Left ventricle myocardium inferior (tissue), 1 donor: ENCODE measurements at regions not wholly inside any gene's neighbourhood (a gene's known extent, or its start where the extent isn't known, plus 50 kb on each side); places are given as distances from the start of the nearest gene placed in this dataset.

Experiments used
- DNase-seq: peaks from one replicate; pipeline ENCODE4 v3.0.0-alpha.2; 2020
- H3K27ac ChIP-seq: fragments of 200-600 bp; replicated peaks from 2 replicates; pipeline ENCODE4 v1.8.0; 2021
- H3K27me3 ChIP-seq: fragments of 200-600 bp; 2 replicates; pipeline ENCODE4 v1.8.0; 2021; ENCODE audit warnings: low read depth
- H3K36me3 ChIP-seq: fragments of 200-600 bp; 2 replicates; pipeline ENCODE4 v1.8.0; 2021
- H3K4me1 ChIP-seq: fragments of 200-600 bp; 2 replicates; pipeline ENCODE4 v1.8.0; 2021
- H3K4me3 ChIP-seq: fragments of 200-600 bp; 2 replicates; pipeline ENCODE4 v1.8.0; 2021; ENCODE audit warnings: mild to moderate bottlenecking, moderate library complexity
- H3K9me3 ChIP-seq: fragments of 200-600 bp; replicated peaks from 2 replicates; pipeline ENCODE4 v1.8.0; 2021
- CTCF ChIP-seq: fragments of 200-600 bp; IDR thresholded peaks from 2 replicates; pipeline ENCODE4 v1.8.0; 2021; ENCODE audit warnings: antibody characterized with exemption, mild to moderate bottlenecking, borderline replicate concordance
- intact Hi-C: fragments of 100-400 bp; cut with micrococcal nuclease; formaldehyde crosslinking; loops from one replicate; pipeline ENCODE4 v1.11.0; 2022
- donor health status: DM: no; HTN: yes; CAD: no; lungs with severe emphysema.

GRCh38 chr17:69882281-69882680, 192.7 kb upstream of the KCNJ16 start:
- no peak for DNase-seq
- H3K27me3 ChIP-seq: no peaks in the 10 kb centered on the region
- no peak for TF ChIP-seq CTCF
- no peak overlapping the region for H3K27ac ChIP-seq
- intact Hi-C loops: no loop called here
- H3K36me3 ChIP-seq: no peaks in the 10 kb centered on the region
- no peaks in the 10 kb centered on the region for H3K4me1 ChIP-seq
- peaks cover 14% of the 10 kb centered on the region for H3K9me3 ChIP-seq
- no peak overlapping the region for H3K4me3 ChIP-seq

- no peaks in the 10 kb centered on the region for H3K4me1 ChIP-seq
- DNase-seq: no peak
- no peak for TF ChIP-seq CTCF
- no peaks in the 10 kb centered on the region for H3K27me3 ChIP-seq
- intact Hi-C loops: no loop called here
- no peaks in the 10 kb centered on the region for H3K36me3 ChIP-seq
- no peak overlapping the region for H3K27ac ChIP-seq
- H3K9me3 ChIP-seq: peaks cover 6% of the 10 kb centered on the region
- no peak overlapping the region for H3K4me3 ChIP-seq
These were observed 191.9 kb upstream of the KCNJ16 start for GRCh38 chr17:69883120-69883519.

GRCh38 chr17:69884356-69884755, 190.7 kb upstream of the KCNJ16 start:
- DNase-seq: no peak
- Histone ChIP-seq H3K4me1 (no peaks in the 10 kb centered on the region), H3K9me3 (no peaks in the 10 kb centered on the region), H3K36me3 (no peaks in the 10 kb centered on the region), H3K27me3 (no peaks in the 10 kb centered on the region), H3K27ac (no peak overlapping the region), H3K4me3 (no peak overlapping the region)
- intact Hi-C loops: no loop called here
- TF ChIP-seq CTCF: no peak

- Histone ChIP-seq H3K27me3 (no peaks in the 10 kb centered on the region), H3K4me1 (no peaks in the 10 kb centered on the region), H3K4me3 (no peak overlapping the region), H3K36me3 (no peaks in the 10 kb centered on the region), H3K9me3 (no peaks in the 10 kb centered on the region), H3K27ac (no peak overlapping the region)
- no peak for TF ChIP-seq CTCF
- no peak for DNase-seq
- intact Hi-C loops: no loop called here
These were observed 190.2 kb upstream of the KCNJ16 start for GRCh38 chr17:69884846-69885245.

- Histone ChIP-seq H3K9me3 (no peaks in the 10 kb centered on the region), H3K36me3 (no peaks in the 10 kb centered on the region), H3K27me3 (no peaks in the 10 kb centered on the region), H3K4me1 (peaks cover 11% of the 10 kb centered on the region), H3K4me3 (no peak overlapping the region), H3K27ac (no peak overlapping the region)
- intact Hi-C loops: no loop called here
- no peak for DNase-seq
- TF ChIP-seq CTCF: no peak
These were observed 176.4 kb upstream of the KCNJ16 start for GRCh38 chr17:69898601-69899000.

- H3K27me3 ChIP-seq: no peaks in the 10 kb centered on the region
- TF ChIP-seq CTCF: no peak
- intact Hi-C loops: no loop called here
- no peak for DNase-seq
- H3K9me3 ChIP-seq: no peaks in the 10 kb centered on the region
- H3K36me3 ChIP-seq: no peaks in the 10 kb centered on the region
- peak overlapping the region; percentile 69 for H3K27ac ChIP-seq
- H3K4me1 ChIP-seq: peaks cover 11% of the 10 kb centered on the region
- no peak overlapping the region for H3K4me3 ChIP-seq
These were observed 174.9 kb upstream of the KCNJ16 start for GRCh38 chr17:69900101-69900500.
